ENCODE measurements at regions not wholly inside any gene's neighbourhood (a gene's known extent, or its start where the extent isn't known, plus 50 kb on each side); places are given as distances from the start of the nearest gene placed in this dataset.

GRCh38 chr5:118728191-118728590 is 260.2 kb downstream of the DTWD2 start (continued):
- no peak for TF ChIP-seq ZNF462 (CRISPR knock-in tag; IDR thresholded peaks at IDR 0.05)
- TF ChIP-seq CREB1 (CRISPR knock-in tag; IDR thresholded peaks at IDR 0.05; ENCODE audit: low read depth) = no peak
- no peak for TF ChIP-seq STAT1 (IDR thresholded peaks at IDR 0.05; ENCODE audit: unreplicated experiment)
- no peak for TF ChIP-seq ZNF114 (CRISPR knock-in tag; IDR thresholded peaks at IDR 0.05)
- no peak for TF ChIP-seq JUNB (IDR thresholded peaks at IDR 0.05; ENCODE audit: unreplicated experiment)
- no peak for TF ChIP-seq ETS1 (IDR thresholded peaks at IDR 0.05)

- no peaks in the 10 kb centered on the region for H3F3A ChIP-seq (replicated peaks; ENCODE audit: low read depth)
- no peak for ATAC-seq
- Mint-ChIP-seq H3K4me1 (peaks cover 20% of the 10 kb centered on the region), H3K27ac (no peak overlapping the region), H3K9me3 (no peaks in the 10 kb centered on the region), H3K4me3 (no peak overlapping the region), H3K36me3 (ENCODE audit: low read depth) (no peaks in the 10 kb centered on the region), H3K27me3 (ENCODE audit: insufficient read depth, low read depth, poor library complexity) (peaks cover 6% of the 10 kb centered on the region)
- no peaks in the 10 kb centered on the region for H4K20me1 ChIP-seq (replicated peaks; ENCODE audit: insufficient read depth)
- no peaks in the 10 kb centered on the region for H3K36me3 ChIP-seq (ENCODE audit: insufficient read depth)
- no peaks in the 10 kb centered on the region for H3K27me3 ChIP-seq (ENCODE audit: insufficient read depth)
- H3K4me2 ChIP-seq = no peak overlapping the region
- no peaks in the 10 kb centered on the region for H3K79me2 ChIP-seq (replicated peaks; ENCODE audit: insufficient read depth)
- H3K4me1 ChIP-seq (ENCODE audit: insufficient read depth) = peaks cover 12% of the 10 kb centered on the region
- no peak for DNase-seq (ENCODE audit: low spot score)
- no peak overlapping the region for H3K27ac ChIP-seq (ENCODE audit: low read depth)
- H2AFZ ChIP-seq = no peak overlapping the region
- H3K9me2 ChIP-seq (ENCODE audit: insufficient read depth) = peaks cover 12% of the 10 kb centered on the region
- H3K4me3 ChIP-seq = no peak overlapping the region
- no peak for TF ChIP-seq REST (IDR thresholded peaks at IDR 0.05; ENCODE audit: unreplicated experiment)
- no peak for TF ChIP-seq JUNB (IDR thresholded peaks at IDR 0.05; ENCODE audit: unreplicated experiment)
- no peak for TF ChIP-seq NANOG (IDR thresholded peaks at IDR 0.05; ENCODE audit: borderline replicate concordance)
- no peak for TF ChIP-seq CREB1 (CRISPR knock-in tag; IDR thresholded peaks at IDR 0.05; ENCODE audit: low read depth)
Measured at GRCh38 chr5:118726891-118727290, 261.5 kb downstream of the DTWD2 start.

Data from GM23338 (cell line).